HL-60 (cell line): ENCODE measurements at regions not wholly inside any gene's neighbourhood (a gene's known extent, or its start where the extent isn't known, plus 50 kb on each side); places are given as distances from the start of the nearest gene placed in this dataset.
A peak's percentile ranks its signal among the peaks of the same experiment; 100 is the strongest.

ENCODE experiments used
- DNase-seq, 2 experiments: peaks; one replicate each; pipeline ENCODE4 v3.0.0-alpha.2; 2010 to 2020; ENCODE audit warnings: low read depth in 1 of 2, low spot score in 1 of 2
- H3K27ac ChIP-seq: fragments of 250-450 bp; sonication (Bioruptor Pico); replicated peaks from 2 replicates; pipeline ENCODE4 v1.5.1; 2020; ENCODE audit warnings: mild to moderate bottlenecking, moderate library complexity
- H3K27me3 ChIP-seq: fragments of 250-450 bp; sonication (Bioruptor Pico); 2 replicates; pipeline ENCODE4 v1.5.1; 2021; ENCODE audit warnings: mild to moderate bottlenecking, moderate library complexity; ENCODE audit not compliant: insufficient read depth, poor library complexity, severe bottlenecking
- H3K4me3 ChIP-seq: replicated peaks from 2 replicates; pipeline ENCODE4 v1.5.1; 2011; ENCODE audit warnings: mild to moderate bottlenecking, control low read depth, low read length; ENCODE audit not compliant: insufficient read depth
- GABPA ChIP-seq: IDR thresholded peaks from 2 replicates; pipeline ENCODE4 v1.6.1; 2012; ENCODE audit warnings: low read depth
- POLR2AphosphoS5 ChIP-seq: IDR thresholded peaks from 2 replicates; pipeline ENCODE4 v1.6.1; 2012; ENCODE audit warnings: low read depth
- REST ChIP-seq: IDR thresholded peaks from 2 replicates; pipeline ENCODE4 v1.6.1; 2012; ENCODE audit warnings: low read depth; ENCODE audit not compliant: insufficient replicate concordance
- SPI1 ChIP-seq: IDR thresholded peaks from 2 replicates; pipeline ENCODE4 v1.6.1; 2012; ENCODE audit warnings: low read depth, mild to moderate bottlenecking, borderline replicate concordance
- TF ChIP-seq, protein P1 (sequence below): IDR thresholded peaks from one replicate; pipeline ENCODE4 v1.5.1; 2011; ENCODE audit warnings: low read length, control low read depth, inconsistent platforms; ENCODE audit not compliant: insufficient read depth

DNA sequence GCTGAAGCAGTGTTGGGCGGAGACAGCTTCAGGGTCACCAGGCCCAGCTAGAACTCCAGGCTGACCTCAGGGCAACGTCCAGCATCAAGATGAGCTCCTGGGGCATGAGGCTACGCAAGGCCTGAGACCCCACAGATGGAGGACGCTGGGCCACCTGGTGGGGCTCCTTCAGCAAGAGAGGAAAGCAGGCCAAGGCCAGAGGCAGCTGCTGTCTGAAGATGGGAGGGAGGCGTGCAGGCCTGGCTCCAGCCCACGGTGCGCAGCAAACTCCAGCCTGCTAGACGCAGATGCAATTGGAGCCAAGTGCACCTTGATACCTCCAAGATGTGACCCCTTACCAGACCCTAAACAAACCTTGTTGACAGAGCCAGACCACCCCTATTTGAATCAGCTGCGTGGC, 220.9 kb upstream of the RREB1 start:
- no peak for TF ChIP-seq SPI1
- no peak for TF ChIP-seq REST
- TF ChIP-seq, protein P1, sequence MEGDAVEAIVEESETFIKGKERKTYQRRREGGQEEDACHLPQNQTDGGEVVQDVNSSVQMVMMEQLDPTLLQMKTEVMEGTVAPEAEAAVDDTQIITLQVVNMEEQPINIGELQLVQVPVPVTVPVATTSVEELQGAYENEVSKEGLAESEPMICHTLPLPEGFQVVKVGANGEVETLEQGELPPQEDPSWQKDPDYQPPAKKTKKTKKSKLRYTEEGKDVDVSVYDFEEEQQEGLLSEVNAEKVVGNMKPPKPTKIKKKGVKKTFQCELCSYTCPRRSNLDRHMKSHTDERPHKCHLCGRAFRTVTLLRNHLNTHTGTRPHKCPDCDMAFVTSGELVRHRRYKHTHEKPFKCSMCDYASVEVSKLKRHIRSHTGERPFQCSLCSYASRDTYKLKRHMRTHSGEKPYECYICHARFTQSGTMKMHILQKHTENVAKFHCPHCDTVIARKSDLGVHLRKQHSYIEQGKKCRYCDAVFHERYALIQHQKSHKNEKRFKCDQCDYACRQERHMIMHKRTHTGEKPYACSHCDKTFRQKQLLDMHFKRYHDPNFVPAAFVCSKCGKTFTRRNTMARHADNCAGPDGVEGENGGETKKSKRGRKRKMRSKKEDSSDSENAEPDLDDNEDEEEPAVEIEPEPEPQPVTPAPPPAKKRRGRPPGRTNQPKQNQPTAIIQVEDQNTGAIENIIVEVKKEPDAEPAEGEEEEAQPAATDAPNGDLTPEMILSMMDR, result no peak
- TF ChIP-seq GABPA, result no peak
- no peak for DNase-seq
- no peak overlapping the region for H3K4me3 ChIP-seq
- no peaks in the 10 kb centered on the region for H3K27me3 ChIP-seq
- peak overlapping the region; percentile 99 for H3K27ac ChIP-seq

DNA sequence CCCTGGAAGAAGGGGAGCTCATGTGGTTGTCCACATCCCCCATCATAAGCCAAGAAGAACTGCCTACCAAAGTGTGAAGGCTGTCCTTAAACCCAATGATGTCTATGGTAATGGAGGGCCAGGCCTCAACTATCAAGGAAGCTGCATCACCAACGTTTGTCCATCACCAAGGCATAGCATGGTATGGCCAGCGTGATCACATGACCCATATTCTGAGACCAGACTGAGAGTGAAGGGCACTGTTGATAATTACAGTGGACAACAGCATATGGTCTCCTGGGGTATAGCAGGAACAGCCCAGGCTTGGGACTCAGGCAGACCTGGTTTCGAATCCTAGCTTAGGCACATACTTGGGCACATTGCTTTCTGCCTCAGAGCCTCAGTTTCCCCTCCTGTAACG, 218.2 kb upstream of the RREB1 start:
- no peak for DNase-seq

DNA sequence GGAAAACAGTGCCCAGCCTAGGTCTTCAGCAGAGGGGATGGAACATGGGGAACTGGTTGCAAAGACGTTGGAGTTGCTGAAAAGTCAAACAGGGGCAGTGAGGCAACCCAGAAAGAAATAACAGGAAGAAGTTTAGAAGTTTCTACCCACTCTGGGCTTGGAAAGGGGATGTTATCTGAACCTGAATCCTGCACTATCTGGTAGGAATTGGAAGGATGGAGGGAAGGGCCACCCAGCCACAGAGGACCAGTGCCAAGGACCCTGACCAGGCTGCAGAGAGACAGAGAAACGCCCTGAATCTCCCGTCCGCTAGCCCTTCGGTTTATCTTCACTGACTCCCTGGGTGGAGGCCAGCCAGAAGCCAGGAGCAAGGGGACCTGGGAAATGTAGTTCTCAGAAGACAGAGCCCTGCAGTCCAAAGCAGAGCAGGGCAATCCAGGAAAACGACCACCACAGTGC, 217.3 kb upstream of the RREB1 start:
- peak in 1 of 2 experiments; percentile 79 for DNase-seq
- Histone ChIP-seq H3K27ac (peak overlapping the region; percentile 99), H3K4me3 (peak overlapping the region; percentile 30), H3K27me3 (no peaks in the 10 kb centered on the region)
- TF ChIP-seq REST (no peak), POLR2AphosphoS5 (no peak), SPI1 (peak; percentile 56; the same call in 1 of the 2 replicates), GABPA (no peak)

More for the DNA sequence above, 218.2 kb upstream of the RREB1 start:
- peak overlapping the region; percentile 30 for H3K4me3 ChIP-seq
- no peaks in the 10 kb centered on the region for H3K27me3 ChIP-seq
- peak overlapping the region; percentile 99 for H3K27ac ChIP-seq
- TF ChIP-seq GABPA (no peak), POLR2AphosphoS5 (no peak), REST (no peak), SPI1 (no peak)
- TF ChIP-seq, protein P1, result no peak
